CD4-positive, alpha-beta T cell treated with Interleukin-21 for 1 hour (primary cell): ENCODE measurements at regions not wholly inside any gene's neighbourhood (a gene's known extent, or its start where the extent isn't known, plus 50 kb on each side); places are given as distances from the start of the nearest gene placed in this dataset.
A peak's percentile ranks its signal among the peaks of the same experiment; 100 is the strongest.
"Not testable (repeated sequence)": the region's sequence is repeated elsewhere in the genome, so short reads cannot be mapped to it uniquely, and the experiment has no call there.

Experiments used
- DNase-seq: peaks from one replicate; pipeline ENCODE4 v3.0.0-alpha.2; 2020

- no peak for DNase-seq
These were observed 54.8 kb upstream of the HMGB1 start for GRCh38 chr13:30520571-30520970.

- no peak for DNase-seq
These were observed 57.5 kb upstream of the HMGB1 start for GRCh38 chr13:30523211-30523610.

- not testable (repeated sequence) for DNase-seq
These were observed 58.1 kb upstream of the HMGB1 start for GRCh38 chr13:30523817-30524216.

GRCh38 chr13:30525212-30525611, 59.5 kb upstream of the HMGB1 start:
- DNase-seq, result peak; percentile 11

GRCh38 chr13:30526612-30527495, 61.1 kb upstream of the HMGB1 start:
- no peak for DNase-seq

GRCh38 chr13:30529085-30529834, 63.5 kb upstream of the HMGB1 start:
- DNase-seq, result no peak

GRCh38 chr13:30535046-30535445, 69.3 kb upstream of the HMGB1 start:
- no peak for DNase-seq

- DNase-seq, result no peak
These were observed 72.4 kb upstream of the USPL1 start for GRCh38 chr13:30545320-30545719.

- not testable (repeated sequence) for DNase-seq
These were observed 69.7 kb upstream of the USPL1 start for GRCh38 chr13:30548046-30548445.

GRCh38 chr13:30551189-30551588, 66.5 kb upstream of the USPL1 start:
- peak; percentile 53 for DNase-seq

- no peak for DNase-seq
These were observed 65.2 kb upstream of the USPL1 start for GRCh38 chr13:30552567-30552966.

- DNase-seq, result no peak
These were observed 58.4 kb upstream of the USPL1 start for GRCh38 chr13:30559274-30559673.

- no peak for DNase-seq
These were observed 57.5 kb upstream of the USPL1 start for GRCh38 chr13:30560212-30560611.

GRCh38 chr13:30561511-30561910, 56.2 kb upstream of the USPL1 start:
- no peak for DNase-seq

- no peak for DNase-seq
These were observed 53.2 kb upstream of the USPL1 start for GRCh38 chr13:30564489-30564888.

GRCh38 chr13:30565658-30566057, 52.1 kb upstream of the USPL1 start:
- no peak for DNase-seq

- no peak for DNase-seq
These were observed 50.6 kb upstream of the USPL1 start for GRCh38 chr13:30567072-30567471.
